Parathyroid adenoma (tissue), 2 donors: ENCODE measurements at regions not wholly inside any gene's neighbourhood (a gene's known extent, or its start where the extent isn't known, plus 50 kb on each side); places are given as distances from the start of the nearest gene placed in this dataset.
"Not testable (repeated sequence)": the region's sequence is repeated elsewhere in the genome, so short reads cannot be mapped to it uniquely, and the experiment has no call there.

ENCODE experiments used
- H2AFZ ChIP-seq: fragments of 300-600 bp; sonication (generic); one replicate; pipeline ENCODE4 v1.7.0; 2017; ENCODE audit warnings: antibody characterized with exemption, mild to moderate bottlenecking
- H3K27ac ChIP-seq: fragments of 300-600 bp; sonication (generic); one replicate; pipeline ENCODE4 v1.7.0; 2017
- H3K27me3 ChIP-seq: fragments of 300-600 bp; sonication (generic); one replicate; pipeline ENCODE4 v1.7.0; 2017; ENCODE audit warnings: low read length; ENCODE audit not compliant: control insufficient read depth, insufficient read depth
- H3K36me3 ChIP-seq: fragments of 300-600 bp; sonication (generic); one replicate; pipeline ENCODE4 v1.7.0; 2017; ENCODE audit warnings: low read length; ENCODE audit not compliant: control insufficient read depth, insufficient read depth
- H3K4me1 ChIP-seq: fragments of 300-600 bp; sonication (generic); one replicate; pipeline ENCODE4 v1.7.0; 2017; ENCODE audit warnings: control low read depth
- H3K4me2 ChIP-seq: fragments of 300-600 bp; sonication (generic); one replicate; pipeline ENCODE4 v1.7.0; 2017; ENCODE audit warnings: low read length
- H3K4me3 ChIP-seq: fragments of 300-600 bp; sonication (generic); one replicate; pipeline ENCODE4 v1.7.0; 2017; ENCODE audit warnings: low read depth, low read length
- H3K79me2 ChIP-seq: fragments of 300-600 bp; sonication (generic); one replicate; pipeline ENCODE4 v1.7.0; 2017; ENCODE audit warnings: control low read depth
- H3K9ac ChIP-seq: fragments of 300-600 bp; sonication (generic); one replicate; pipeline ENCODE4 v1.7.0; 2017; ENCODE audit warnings: mild to moderate bottlenecking
- H3K9me3 ChIP-seq: fragments of 300-600 bp; sonication (generic); one replicate; pipeline ENCODE4 v1.7.0; 2017; ENCODE audit warnings: low read length; ENCODE audit not compliant: control insufficient read depth
- CTCF ChIP-seq: fragments of 300-600 bp; sonication (generic); IDR thresholded peaks from one replicate; pipeline ENCODE4 v1.7.0; 2017; ENCODE audit warnings: antibody characterized with exemption, mild to moderate bottlenecking
- donor health status: primary hyperparathyroidism.

- Histone ChIP-seq H3K9me3 (no peaks in the 10 kb centered on the region), H3K36me3 (no peaks in the 10 kb centered on the region), H3K4me1 (no peaks in the 10 kb centered on the region), H3K9ac (no peak overlapping the region), H2AFZ (no peak overlapping the region), H3K4me3 (no peak overlapping the region), H3K4me2 (no peak overlapping the region), H3K27ac (no peak overlapping the region), H3K27me3 (no peaks in the 10 kb centered on the region), H3K79me2 (no peaks in the 10 kb centered on the region)
- TF ChIP-seq CTCF, result no peak
Observed at GRCh38 chr11:96865020-96865419, 475.2 kb downstream of the JRKL start.

GRCh38 chr11:96869207-96869606 is 479.4 kb downstream of the JRKL start:
- no peaks in the 10 kb centered on the region for H3K4me1 ChIP-seq
- no peak for TF ChIP-seq CTCF
- H2AFZ ChIP-seq, result no peak overlapping the region
- no peak overlapping the region for H3K4me2 ChIP-seq
- H3K4me3 ChIP-seq, result no peak overlapping the region
- no peaks in the 10 kb centered on the region for H3K79me2 ChIP-seq
- no peaks in the 10 kb centered on the region for H3K36me3 ChIP-seq
- no peaks in the 10 kb centered on the region for H3K27me3 ChIP-seq
- no peak overlapping the region for H3K9ac ChIP-seq
- H3K27ac ChIP-seq, result no peak overlapping the region
- no peaks in the 10 kb centered on the region for H3K9me3 ChIP-seq

- H3K9ac ChIP-seq, result no peak overlapping the region
- H3K9me3 ChIP-seq, result no peaks in the 10 kb centered on the region
- no peaks in the 10 kb centered on the region for H3K4me1 ChIP-seq
- no peak for TF ChIP-seq CTCF
- no peak overlapping the region for H2AFZ ChIP-seq
- no peaks in the 10 kb centered on the region for H3K36me3 ChIP-seq
- H3K27me3 ChIP-seq, result no peaks in the 10 kb centered on the region
- H3K79me2 ChIP-seq, result no peaks in the 10 kb centered on the region
- H3K4me3 ChIP-seq, result no peak overlapping the region
- H3K27ac ChIP-seq, result no peak overlapping the region
- no peak overlapping the region for H3K4me2 ChIP-seq
Observed at GRCh38 chr11:96875712-96876111, 485.9 kb downstream of the JRKL start.

- Histone ChIP-seq H3K36me3 (no peaks in the 10 kb centered on the region), H2AFZ (no peak overlapping the region), H3K9ac (no peak overlapping the region), H3K4me2 (no peak overlapping the region), H3K4me3 (no peak overlapping the region), H3K27ac (no peak overlapping the region), H3K9me3 (no peaks in the 10 kb centered on the region), H3K79me2 (no peaks in the 10 kb centered on the region), H3K27me3 (no peaks in the 10 kb centered on the region), H3K4me1 (no peaks in the 10 kb centered on the region)
- TF ChIP-seq CTCF, result no peak
Observed at GRCh38 chr11:96878299-96879051, 488.7 kb downstream of the JRKL start.

- not testable (repeated sequence) for H3K36me3 ChIP-seq, H3K4me1 ChIP-seq, H3K27me3 ChIP-seq
Observed at GRCh38 chr11:96882622-96883021, 492.8 kb downstream of the JRKL start.

More at GRCh38 chr11:96882622-96883021, 492.8 kb downstream of the JRKL start:
- not testable (repeated sequence) for H3K9ac ChIP-seq, H3K4me2 ChIP-seq, H3K27ac ChIP-seq, H3K79me2 ChIP-seq, H3K9me3 ChIP-seq, H2AFZ ChIP-seq, H3K4me3 ChIP-seq
